Activated CD8-positive, alpha-beta memory T cell treated with anti-CD3 and anti-CD28 coated beads, Interleukin-2, amount 50 U/mL, for 48 hours (primary cell): ENCODE measurements at regions not wholly inside any gene's neighbourhood (a gene's known extent, or its start where the extent isn't known, plus 50 kb on each side); places are given as distances from the start of the nearest gene placed in this dataset.
"Not testable (repeated sequence)": the region's sequence is repeated elsewhere in the genome, so short reads cannot be mapped to it uniquely, and the experiment has no call there.

ENCODE experiments used
- DNase-seq: peaks from one replicate; pipeline ENCODE4 v3.0.0-alpha.2; 2020

- no peak for DNase-seq
Observed at GRCh38 chr14:104250175-104250574, 111.8 kb downstream of the KIF26A start.

- peak; percentile 35 for DNase-seq
Observed at GRCh38 chr14:104252256-104253215, 114.1 kb downstream of the KIF26A start.

- peak; percentile 41 for DNase-seq
Observed at GRCh38 chr14:104253223-104253822, 114.9 kb downstream of the KIF26A start.

- DNase-seq, result peak; percentile 36
Observed at GRCh38 chr14:104253901-104254353, 115.5 kb downstream of the KIF26A start.

GRCh38 chr14:104254735-104255400 is 116.5 kb downstream of the KIF26A start:
- no peak for DNase-seq

GRCh38 chr14:104256025-104256424 is 117.6 kb downstream of the KIF26A start:
- no peak for DNase-seq

- DNase-seq, result peak; percentile 28
Observed at GRCh38 chr14:104262515-104263514, 124.4 kb downstream of the KIF26A start.

GRCh38 chr14:104263675-104264358 is 125.4 kb downstream of the KIF26A start:
- DNase-seq, result peak; percentile 22

- DNase-seq, result peak; percentile 23
Observed at GRCh38 chr14:104264495-104265265, 126.3 kb downstream of the KIF26A start.

- peak; percentile 30 for DNase-seq
Observed at GRCh38 chr14:104265918-104266630, 127.7 kb downstream of the KIF26A start.

- peak; percentile 25 for DNase-seq
Observed at GRCh38 chr14:104266631-104267575, 128.5 kb downstream of the KIF26A start.

GRCh38 chr14:104267895-104268294 is 129.5 kb downstream of the KIF26A start:
- DNase-seq, result no peak

GRCh38 chr14:104268295-104268694 is 129.9 kb downstream of the KIF26A start:
- DNase-seq, result no peak

GRCh38 chr14:104268725-104269436 is 130.5 kb downstream of the KIF26A start:
- DNase-seq, result no peak

- DNase-seq, result not testable (repeated sequence)
Observed at GRCh38 chr14:104269511-104270241, 131.3 kb downstream of the KIF26A start.

- DNase-seq, result no peak
Observed at GRCh38 chr14:104271391-104271790, 133.0 kb downstream of the KIF26A start.

GRCh38 chr14:104274806-104275205 is 136.4 kb downstream of the KIF26A start:
- no peak for DNase-seq
